ENCODE measurements at regions not wholly inside any gene's neighbourhood (a gene's known extent, or its start where the extent isn't known, plus 50 kb on each side); places are given as distances from the start of the nearest gene placed in this dataset.
"Not testable (repeated sequence)": the region's sequence is repeated elsewhere in the genome, so short reads cannot be mapped to it uniquely, and the experiment has no call there.

DNA sequence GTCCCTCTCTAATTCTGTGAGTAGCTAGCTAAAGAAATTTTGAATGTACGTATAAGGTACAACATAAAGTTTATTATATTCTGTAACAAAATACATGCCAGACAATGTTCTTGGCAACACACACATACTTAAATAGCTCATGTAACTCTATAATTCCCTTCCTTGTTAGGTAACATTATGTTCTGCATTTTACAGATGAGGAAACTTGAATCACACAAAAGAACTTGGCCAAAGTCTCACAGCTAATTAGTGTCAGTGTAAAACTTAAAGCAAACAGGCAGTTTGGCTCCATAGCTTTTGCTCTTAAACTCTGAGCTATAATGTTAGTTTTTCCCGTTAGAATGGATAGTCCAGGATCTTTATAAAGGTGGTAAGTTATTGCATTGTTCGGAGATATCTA is 1091.8 kb upstream of the SLIT2 start:
- POLR2A ChIA-PET = no interaction called here
- no peak for DNase-seq (ENCODE audit: low read depth, low spot score)
- H3K27ac ChIP-seq (ENCODE audit: low read depth, low read length) = no peak overlapping the region
- CTCF ChIA-PET = no interaction called here
- no peak overlapping the region for H3K4me3 ChIP-seq (ENCODE audit: low read depth, low read length)
- no peaks in the 10 kb centered on the region for H3K27me3 ChIP-seq (ENCODE audit: control insufficient read depth, insufficient read depth, low read length)
- no peaks in the 10 kb centered on the region for H3K9me3 ChIP-seq (ENCODE audit: control insufficient read depth, insufficient read depth, low read length)
- TF ChIP-seq, protein P1, sequence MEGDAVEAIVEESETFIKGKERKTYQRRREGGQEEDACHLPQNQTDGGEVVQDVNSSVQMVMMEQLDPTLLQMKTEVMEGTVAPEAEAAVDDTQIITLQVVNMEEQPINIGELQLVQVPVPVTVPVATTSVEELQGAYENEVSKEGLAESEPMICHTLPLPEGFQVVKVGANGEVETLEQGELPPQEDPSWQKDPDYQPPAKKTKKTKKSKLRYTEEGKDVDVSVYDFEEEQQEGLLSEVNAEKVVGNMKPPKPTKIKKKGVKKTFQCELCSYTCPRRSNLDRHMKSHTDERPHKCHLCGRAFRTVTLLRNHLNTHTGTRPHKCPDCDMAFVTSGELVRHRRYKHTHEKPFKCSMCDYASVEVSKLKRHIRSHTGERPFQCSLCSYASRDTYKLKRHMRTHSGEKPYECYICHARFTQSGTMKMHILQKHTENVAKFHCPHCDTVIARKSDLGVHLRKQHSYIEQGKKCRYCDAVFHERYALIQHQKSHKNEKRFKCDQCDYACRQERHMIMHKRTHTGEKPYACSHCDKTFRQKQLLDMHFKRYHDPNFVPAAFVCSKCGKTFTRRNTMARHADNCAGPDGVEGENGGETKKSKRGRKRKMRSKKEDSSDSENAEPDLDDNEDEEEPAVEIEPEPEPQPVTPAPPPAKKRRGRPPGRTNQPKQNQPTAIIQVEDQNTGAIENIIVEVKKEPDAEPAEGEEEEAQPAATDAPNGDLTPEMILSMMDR (IDR thresholded peaks at IDR 0.05; ENCODE audit: low read depth, low read length) = no peak

DNA sequence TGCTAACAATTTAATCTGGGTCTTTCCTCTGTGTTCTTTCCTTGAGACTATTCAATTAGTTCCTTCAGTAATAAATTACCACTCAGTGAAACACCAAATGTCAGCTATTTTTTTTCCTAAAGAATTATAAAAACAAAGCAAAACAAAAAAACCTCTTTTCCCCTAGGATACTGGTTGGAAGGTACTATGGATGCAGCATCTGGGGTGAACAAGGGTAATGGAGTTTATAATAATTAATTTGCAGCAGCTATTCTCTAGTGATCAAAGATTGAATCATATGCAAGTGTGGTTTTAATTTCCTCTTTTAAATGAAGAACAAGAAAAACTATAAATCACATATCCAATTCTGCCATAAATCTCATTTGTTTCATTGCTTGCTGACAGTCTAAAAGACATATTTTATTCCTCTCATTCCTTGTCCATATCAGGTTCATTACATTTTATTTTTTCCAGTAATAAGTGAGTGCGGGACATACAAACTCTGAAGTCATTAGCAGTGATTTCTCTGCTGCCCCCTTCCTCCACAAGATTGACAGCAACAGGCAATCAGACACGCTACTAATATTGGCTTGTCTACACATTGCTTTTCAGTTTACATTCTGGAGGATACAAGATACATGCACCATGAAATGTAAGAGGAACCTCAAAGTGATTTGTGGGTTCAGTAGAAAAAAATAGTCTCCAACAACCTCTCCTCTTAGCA is 1093.4 kb upstream of the SLIT2 start:
- TF ChIP-seq, protein P1 (IDR thresholded peaks at IDR 0.05; ENCODE audit: low read depth, low read length) = no peak
- Histone ChIP-seq H3K27me3 (ENCODE audit: control insufficient read depth, insufficient read depth, low read length) (no peaks in the 10 kb centered on the region), H3K27ac (ENCODE audit: low read depth, low read length) (no peak overlapping the region), H3K4me3 (ENCODE audit: low read depth, low read length) (no peak overlapping the region), H3K9me3 (ENCODE audit: control insufficient read depth, insufficient read depth, low read length) (no peaks in the 10 kb centered on the region)
- CTCF ChIA-PET = no interaction called here
- no peak for DNase-seq (ENCODE audit: low read depth, low spot score)
- POLR2A ChIA-PET = no interaction called here

DNA sequence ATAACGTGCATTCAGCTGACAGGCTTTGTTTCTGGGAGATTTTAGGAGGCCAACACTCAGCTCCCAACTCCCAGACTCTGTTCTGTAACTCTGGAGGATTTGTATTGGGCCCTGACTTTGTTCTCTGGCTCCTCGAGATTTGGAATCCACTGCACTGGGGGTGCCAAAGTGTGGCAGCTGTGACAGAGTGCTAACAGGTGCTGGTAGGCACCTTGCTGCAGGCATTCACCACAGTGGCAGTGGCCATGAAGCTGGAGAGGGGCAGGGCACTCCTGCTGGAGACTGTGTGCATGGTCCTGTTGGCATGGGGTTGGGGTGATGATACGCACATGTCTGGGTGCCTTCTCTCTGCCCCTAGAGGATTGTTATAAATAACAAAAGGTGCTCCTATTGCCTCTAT is 1094.9 kb upstream of the SLIT2 start:
- POLR2A ChIA-PET = no interaction called here
- CTCF ChIA-PET = no interaction called here
- no peak for DNase-seq (ENCODE audit: low read depth, low spot score)
- H3K27me3 ChIP-seq (ENCODE audit: control insufficient read depth, insufficient read depth, low read length) = no peaks in the 10 kb centered on the region
- TF ChIP-seq, protein P1 (IDR thresholded peaks at IDR 0.05; ENCODE audit: low read depth, low read length) = no peak
- no peaks in the 10 kb centered on the region for H3K9me3 ChIP-seq (ENCODE audit: control insufficient read depth, insufficient read depth, low read length)
- no peak overlapping the region for H3K4me3 ChIP-seq (ENCODE audit: low read depth, low read length)
- no peak overlapping the region for H3K27ac ChIP-seq (ENCODE audit: low read depth, low read length)

DNA sequence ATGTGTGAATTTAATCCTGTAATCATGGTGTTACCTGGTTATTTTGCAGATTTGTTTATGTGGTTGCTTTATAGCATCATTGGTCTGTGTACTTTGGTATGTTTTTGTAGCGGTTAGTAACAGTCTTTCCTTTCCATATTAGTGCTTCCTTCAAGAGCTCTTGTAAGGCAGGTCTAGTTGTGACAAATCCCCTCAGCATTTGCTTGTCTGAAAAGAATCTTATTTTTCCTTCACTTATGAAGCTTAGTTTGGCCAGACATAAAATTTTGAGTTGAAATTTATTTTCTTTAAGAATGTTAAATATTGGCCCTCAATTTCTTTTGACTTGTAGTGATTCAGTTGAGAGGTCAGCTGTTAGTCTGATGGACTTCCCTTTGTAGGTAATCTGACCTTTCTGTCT is 1096.1 kb upstream of the SLIT2 start:
- Histone ChIP-seq H3K4me3 (ENCODE audit: low read depth, low read length) (no peak overlapping the region), H3K9me3 (ENCODE audit: control insufficient read depth, insufficient read depth, low read length) (no peaks in the 10 kb centered on the region), H3K27ac (ENCODE audit: low read depth, low read length) (no peak overlapping the region), H3K27me3 (ENCODE audit: control insufficient read depth, insufficient read depth, low read length) (no peaks in the 10 kb centered on the region)
- ChIA-PET CTCF (no interaction called here), POLR2A (no interaction called here)
- no peak for DNase-seq (ENCODE audit: low read depth, low spot score)
- TF ChIP-seq, protein P1 (IDR thresholded peaks at IDR 0.05; ENCODE audit: low read depth, low read length) = no peak

DNA sequence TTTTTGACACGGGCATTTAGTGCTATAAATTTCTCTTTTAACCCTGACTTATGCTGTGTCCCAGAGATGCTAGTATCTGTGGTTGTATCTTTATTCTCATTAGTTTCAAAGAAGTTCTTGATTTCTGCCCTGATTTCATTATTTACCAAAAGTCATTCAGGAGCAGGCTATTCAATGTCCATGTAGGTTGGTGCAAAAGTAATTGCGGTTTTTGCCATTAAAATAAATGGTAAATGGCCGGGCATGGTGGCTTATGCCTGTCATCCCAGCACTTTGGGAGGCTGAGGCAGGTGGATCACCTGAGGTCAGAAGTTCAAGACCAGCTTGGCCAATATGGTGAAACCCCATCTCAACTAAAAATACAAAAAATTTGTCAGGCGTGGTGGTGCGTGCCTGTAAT is 1097.4 kb upstream of the SLIT2 start:
- H3K4me3 ChIP-seq (ENCODE audit: low read depth, low read length); CTCF ChIA-PET; H3K27me3 ChIP-seq (ENCODE audit: control insufficient read depth, insufficient read depth, low read length); H3K27ac ChIP-seq (ENCODE audit: low read depth, low read length); H3K9me3 ChIP-seq (ENCODE audit: control insufficient read depth, insufficient read depth, low read length); DNase-seq (ENCODE audit: low read depth, low spot score): not testable (repeated sequence)
- POLR2A ChIA-PET = interaction anchor here (0.6 kb wide), 1 partner anchor 10 kb away, joined by 3 read pairs; no protein-coding TSS in a partner anchor
